B cell (primary cell): ENCODE measurements at regions not wholly inside any gene's neighbourhood (a gene's known extent, or its start where the extent isn't known, plus 50 kb on each side); places are given as distances from the start of the nearest gene placed in this dataset.

Experiments used
- ATAC-seq: fragments of 200-7000 bp; cut with Tn5 transposase; one replicate; pipeline ENCODE4 v1.10.0; 2021; ENCODE audit warnings: low read depth, mild to moderate bottlenecking, moderate number of reproducible peaks, moderate library complexity
- CTCF ChIA-PET: fragments of 350-600 bp; sonication (Branson Sonifier 250); formaldehyde crosslinking; loops from one replicate; lab custom pipeline; 2021; ENCODE audit warnings: antibody characterized with exemption, inconsistent platforms; lab: Charles Lee
- POLR2A ChIA-PET: fragments of 350-600 bp; sonication (Branson Sonifier 250); formaldehyde crosslinking; loops from one replicate; lab custom pipeline; 2021; ENCODE audit warnings: antibody characterized with exemption; lab: Charles Lee
- DNase-seq: peaks from one replicate; pipeline ENCODE4 v3.0.0; 2013
- H2AFZ ChIP-seq: 2 replicates; pipeline ENCODE4 v1.6.1; 2012; ENCODE audit warnings: mild to moderate bottlenecking, low read depth, low read length; ENCODE audit not compliant: insufficient read depth, poor library complexity, severe bottlenecking
- H3K27ac ChIP-seq, 2 donors: 1 replicate in 1 of 2; 2 replicates in 1 of 2; pipeline ENCODE4 v1.5.1; 2012 to 2013; ENCODE audit warnings: low read length in 2 of 2, mild to moderate bottlenecking in 2 of 2, moderate library complexity in 1 of 2
- H3K27me3 ChIP-seq, 4 experiments: fragments of 200-600 bp in 1 of 4; sonication (generic) in 1 of 4; replicated peaks in 1 of 4; 1 replicate in 2 of 4; 2 replicates in 2 of 4; pipeline versions ENCODE4 v1.6.1 to v1.7.0; 2013 to 2016; ENCODE audit warnings: low read length in 3 of 4, mild to moderate bottlenecking in 2 of 4, mixed read lengths in 1 of 4, moderate library complexity in 1 of 4; ENCODE audit not compliant: insufficient read depth in 4 of 4, control insufficient read depth in 3 of 4; ENCODE audit errors: control extremely low read depth in 1 of 4
- H3K36me3 ChIP-seq, 2 experiments: replicated peaks in 1 of 2; 1 replicate in 1 of 2; 2 replicates in 1 of 2; pipeline versions ENCODE4 v1.6.1 to v1.7.1; 2013; ENCODE audit warnings: low read length in 1 of 2; ENCODE audit not compliant: insufficient read depth in 2 of 2, control insufficient read depth in 1 of 2; ENCODE audit errors: control extremely low read depth in 1 of 2, extremely low read depth in 1 of 2
- H3K4me1 ChIP-seq, 2 donors: fragments of 200-600 bp in 1 of 2; sonication (generic) in 1 of 2; 1 replicate in 1 of 2; 2 replicates in 1 of 2; pipeline versions ENCODE4 v1.5.1 to v1.6.1; 2013 to 2017; ENCODE audit warnings: low read length in 2 of 2; ENCODE audit not compliant: control insufficient read depth in 2 of 2, insufficient read depth in 2 of 2
- H3K4me2 ChIP-seq: replicated peaks from 2 replicates; pipeline ENCODE3; 2012; ENCODE audit warnings: mild to moderate bottlenecking, low read depth, low read length; ENCODE audit not compliant: poor library complexity, severe bottlenecking
- H3K4me3 ChIP-seq, 5 experiments: fragments of 200-600 bp in 1 of 5; sonication (generic) in 1 of 5; 1 replicate in 3 of 5; 2 replicates in 2 of 5; pipeline versions ENCODE4 v1.5.1 to v1.7.0; 2011 to 2016; ENCODE audit warnings: low read length in 4 of 5, mild to moderate bottlenecking in 4 of 5, low read depth in 2 of 5, control low read depth in 1 of 5, moderate library complexity in 1 of 5; ENCODE audit not compliant: insufficient read depth in 1 of 5; ENCODE audit errors: control extremely low read depth in 1 of 5, extremely low read depth in 1 of 5
- H3K79me2 ChIP-seq: fragments of 200-600 bp; sonication (generic); one replicate; pipeline ENCODE4 v1.6.0; 2016; ENCODE audit warnings: low read length; ENCODE audit not compliant: control insufficient read depth, insufficient read depth
- H3K9ac ChIP-seq: fragments of 200-600 bp; sonication (generic); 2 replicates; pipeline ENCODE4 v1.6.1; 2017; ENCODE audit warnings: mild to moderate bottlenecking, low read length, moderate library complexity
- H3K9me3 ChIP-seq, 3 donors: one replicate each; pipeline versions ENCODE4 v1.6.1 to v1.7.1; 2013; ENCODE audit warnings: low read length in 2 of 3; ENCODE audit not compliant: control insufficient read depth in 2 of 3, insufficient read depth in 1 of 3; ENCODE audit errors: control extremely low read depth in 1 of 3
- H4K20me1 ChIP-seq: 2 replicates; pipeline ENCODE4 v1.6.0; 2012; ENCODE audit warnings: mild to moderate bottlenecking, low read length; ENCODE audit not compliant: insufficient read depth, control insufficient read depth, poor library complexity, severe bottlenecking
- H3K27ac Mint-ChIP-seq: one replicate; pipeline ENCODE4 v1.8.0; 2021; ENCODE audit warnings: mixed read lengths
- H3K27me3 Mint-ChIP-seq: one replicate; pipeline ENCODE4 v1.8.0; 2021; ENCODE audit warnings: mixed read lengths
- H3K4me1 Mint-ChIP-seq: one replicate; pipeline ENCODE4 v1.8.0; 2021; ENCODE audit warnings: mixed read lengths
- H3K4me3 Mint-ChIP-seq: one replicate; pipeline ENCODE4 v1.8.0; 2021; ENCODE audit warnings: mixed read lengths
- H3K9me3 Mint-ChIP-seq: one replicate; pipeline ENCODE4 v1.8.0; 2022; ENCODE audit warnings: mixed read lengths; ENCODE audit not compliant: insufficient read depth
- CTCF ChIP-seq: fragments of 200-600 bp; IDR thresholded peaks from one replicate; pipeline ENCODE4 v1.8.0; 2022; ENCODE audit warnings: antibody characterized with exemption, mild to moderate bottlenecking
- EZH2 ChIP-seq: IDR thresholded peaks from 2 replicates; pipeline ENCODE4 v1.6.1; 2012; ENCODE audit warnings: borderline replicate concordance, low read depth, mild to moderate bottlenecking, moderate library complexity, low read length; ENCODE audit not compliant: insufficient read depth, poor library complexity, severe bottlenecking
- WGBS: methylation state at CpG from one replicate; pipeline ENCODE4 v1.1.5; 2013; ENCODE audit warnings: missing lambda C conversion rate; ENCODE audit not compliant: insufficient coverage; 5-methylcytosine and 5-hydroxymethylcytosine counted together
- intact Hi-C: fragments of 100-400 bp; cut with micrococcal nuclease; formaldehyde crosslinking; loops from one replicate; pipeline ENCODE4 v1.10.0; 2022

GRCh38 chr3:116963802-116964201, 254.2 kb downstream of the TUSC7 start:
- no peaks in the 10 kb centered on the region for H3K9me3 ChIP-seq
- no peaks in the 10 kb centered on the region for H3K4me1 ChIP-seq
- Mint-ChIP-seq H3K4me1 (no peaks in the 10 kb centered on the region), H3K9me3 (no peaks in the 10 kb centered on the region), H3K27me3 (no peaks in the 10 kb centered on the region), H3K4me3 (no peak overlapping the region), H3K27ac (no peak overlapping the region)
- no peak overlapping the region for H3K4me3 ChIP-seq
- no peak overlapping the region for H3K9ac ChIP-seq
- H3K79me2 ChIP-seq: no peaks in the 10 kb centered on the region
- no peaks in the 10 kb centered on the region for H4K20me1 ChIP-seq
- intact Hi-C loops: no loop called here
- DNase-seq (no peak), ATAC-seq (no peak)
- ChIA-PET CTCF (no interaction called here), POLR2A (no interaction called here)
- H3K36me3 ChIP-seq: no peaks in the 10 kb centered on the region
- H2AFZ ChIP-seq: no peak overlapping the region
- no peak for TF ChIP-seq EZH2
- no peak for TF ChIP-seq CTCF
- H3K4me2 ChIP-seq: no peak overlapping the region
- H3K27ac ChIP-seq: no peak overlapping the region
- no CpG with 5 or more reads among the region's 3 CpGs for WGBS
- H3K27me3 ChIP-seq: no peaks in the 10 kb centered on the region

- H3K4me3 Mint-ChIP-seq: no peak overlapping the region
- Histone ChIP-seq H3K79me2 (no peaks in the 10 kb centered on the region), H3K4me3 (no peak overlapping the region), H3K27ac (no peak overlapping the region), H4K20me1 (no peaks in the 10 kb centered on the region), H3K9ac (no peak overlapping the region), H2AFZ (no peak overlapping the region), H3K36me3 (no peaks in the 10 kb centered on the region), H3K27me3 (no peaks in the 10 kb centered on the region), H3K4me2 (no peak overlapping the region), H3K4me1 (no peaks in the 10 kb centered on the region), H3K9me3 (no peaks in the 10 kb centered on the region)
- DNase-seq (no peak), ATAC-seq (no peak)
- H3K4me1 Mint-ChIP-seq: no peaks in the 10 kb centered on the region
- ChIA-PET CTCF (no interaction called here), POLR2A (no interaction called here)
- H3K9me3 Mint-ChIP-seq: no peaks in the 10 kb centered on the region
- intact Hi-C loops: no loop called here
- 91% methylated on average over 1 of the region's 2 CpGs for WGBS
- no peaks in the 10 kb centered on the region for H3K27me3 Mint-ChIP-seq
- H3K27ac Mint-ChIP-seq: no peak overlapping the region
- no peak for TF ChIP-seq EZH2
- TF ChIP-seq CTCF: no peak
Measured at GRCh38 chr3:116966649-116967048, 257.1 kb downstream of the TUSC7 start.
